ENCODE measurements at regions not wholly inside any gene's neighbourhood (a gene's known extent, or its start where the extent isn't known, plus 50 kb on each side); places are given as distances from the start of the nearest gene placed in this dataset.

GRCh38 chr18:33871363-33872025 lies 293.5 kb downstream of the ASXL3 start (continued):
- no peak for TF ChIP-seq SIN3A (IDR thresholded peaks at IDR 0.05; ENCODE audit: borderline replicate concordance, low read depth, low read length)
- no peak for TF ChIP-seq NFIC (IDR thresholded peaks at IDR 0.05; ENCODE audit: borderline replicate concordance)
- TF ChIP-seq YY1 (IDR thresholded peaks at IDR 0.05; ENCODE audit: low read depth): no peak
- TF ChIP-seq RXRA (IDR thresholded peaks at IDR 0.05; ENCODE audit: borderline replicate concordance, low read depth): no peak
- TF ChIP-seq RAD21 (IDR thresholded peaks at IDR 0.05; ENCODE audit: low read length): no peak
- TF ChIP-seq FOXJ3 (CRISPR knock-in tag; IDR thresholded peaks at IDR 0.05): no peak
- TF ChIP-seq MXI1 (IDR thresholded peaks at IDR 0.05; ENCODE audit: low read depth, low read length): no peak

DNA sequence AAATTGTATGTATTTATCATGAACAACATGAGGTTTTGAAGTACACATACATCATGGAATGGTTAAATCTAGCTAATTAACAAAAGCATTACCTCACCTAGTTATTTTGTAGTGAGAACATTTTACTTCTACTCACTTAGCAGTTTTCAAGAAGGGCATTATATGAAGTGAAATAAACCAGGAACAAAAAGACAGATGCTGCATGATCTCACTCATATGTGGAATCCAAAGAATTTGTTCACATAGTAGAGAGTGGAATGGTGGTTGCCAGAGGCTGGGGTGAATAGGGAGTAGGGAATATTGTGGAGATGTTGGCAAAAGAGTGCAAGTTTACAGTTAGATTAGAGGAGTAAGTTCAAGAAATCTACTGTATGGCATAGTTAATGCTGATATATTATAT lies 292.0 kb downstream of the ASXL3 start:
- no peaks in the 10 kb centered on the region for H3K9me2 ChIP-seq
- H4K20me1 ChIP-seq (ENCODE audit: insufficient read depth): no peaks in the 10 kb centered on the region
- H3K27me3 ChIP-seq (ENCODE audit: insufficient read depth): no peaks in the 10 kb centered on the region
- H3K9me3 ChIP-seq: no peaks in the 10 kb centered on the region
- no peaks in the 10 kb centered on the region for H3F3A ChIP-seq (replicated peaks; ENCODE audit: insufficient read depth)
- H3K27ac ChIP-seq (ENCODE audit: low read depth in 2 of 2, low read length in 1 of 2): no peak overlapping the region
- no peak overlapping the region for H3K4me2 ChIP-seq
- H2AFZ ChIP-seq (ENCODE audit: low read depth): no peak overlapping the region
- DNase-seq: no peak
- H3K4me3 ChIP-seq (ENCODE audit: low read depth in 2 of 2, low read length in 1 of 2): no peak overlapping the region
- H3K79me2 ChIP-seq (ENCODE audit: insufficient read depth): no peaks in the 10 kb centered on the region
- no peaks in the 10 kb centered on the region for H3K36me3 ChIP-seq (replicated peaks in 1 of 2; ENCODE audit: control insufficient read depth in 1 of 2, insufficient read depth in 2 of 2, low read length in 1 of 2)
- ChIA-PET CTCF (interaction anchor here (1.2 kb wide), 1 partner anchor 31 kb away, joined by 3 read pairs; no protein-coding TSS in a partner anchor), POLR2A (no interaction called here)
- no peaks in the 10 kb centered on the region for H3K4me1 ChIP-seq (ENCODE audit: control insufficient read depth in 1 of 2, insufficient read depth in 2 of 2, low read depth in 1 of 2, low read length in 1 of 2)
- no peak overlapping the region for H3K9ac ChIP-seq
- TF ChIP-seq POLR2AphosphoS5 (IDR thresholded peaks at IDR 0.05; ENCODE audit: low read depth, low read length): no peak
- no peak for TF ChIP-seq SIN3A (IDR thresholded peaks at IDR 0.05; ENCODE audit: borderline replicate concordance, low read depth, low read length)
- TF ChIP-seq, protein P1, sequence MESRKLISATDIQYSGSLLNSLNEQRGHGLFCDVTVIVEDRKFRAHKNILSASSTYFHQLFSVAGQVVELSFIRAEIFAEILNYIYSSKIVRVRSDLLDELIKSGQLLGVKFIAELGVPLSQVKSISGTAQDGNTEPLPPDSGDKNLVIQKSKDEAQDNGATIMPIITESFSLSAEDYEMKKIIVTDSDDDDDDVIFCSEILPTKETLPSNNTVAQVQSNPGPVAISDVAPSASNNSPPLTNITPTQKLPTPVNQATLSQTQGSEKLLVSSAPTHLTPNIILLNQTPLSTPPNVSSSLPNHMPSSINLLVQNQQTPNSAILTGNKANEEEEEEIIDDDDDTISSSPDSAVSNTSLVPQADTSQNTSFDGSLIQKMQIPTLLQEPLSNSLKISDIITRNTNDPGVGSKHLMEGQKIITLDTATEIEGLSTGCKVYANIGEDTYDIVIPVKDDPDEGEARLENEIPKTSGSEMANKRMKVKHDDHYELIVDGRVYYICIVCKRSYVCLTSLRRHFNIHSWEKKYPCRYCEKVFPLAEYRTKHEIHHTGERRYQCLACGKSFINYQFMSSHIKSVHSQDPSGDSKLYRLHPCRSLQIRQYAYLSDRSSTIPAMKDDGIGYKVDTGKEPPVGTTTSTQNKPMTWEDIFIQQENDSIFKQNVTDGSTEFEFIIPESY (IDR thresholded peaks at IDR 0.05; ENCODE audit: borderline replicate concordance, low read depth): no peak
- TF ChIP-seq, protein P2, sequence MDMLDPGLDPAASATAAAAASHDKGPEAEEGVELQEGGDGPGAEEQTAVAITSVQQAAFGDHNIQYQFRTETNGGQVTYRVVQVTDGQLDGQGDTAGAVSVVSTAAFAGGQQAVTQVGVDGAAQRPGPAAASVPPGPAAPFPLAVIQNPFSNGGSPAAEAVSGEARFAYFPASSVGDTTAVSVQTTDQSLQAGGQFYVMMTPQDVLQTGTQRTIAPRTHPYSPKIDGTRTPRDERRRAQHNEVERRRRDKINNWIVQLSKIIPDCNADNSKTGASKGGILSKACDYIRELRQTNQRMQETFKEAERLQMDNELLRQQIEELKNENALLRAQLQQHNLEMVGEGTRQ (IDR thresholded peaks at IDR 0.05; ENCODE audit: borderline replicate concordance, low read depth, low read length): no peak
- TF ChIP-seq NRF1 (IDR thresholded peaks at IDR 0.05; ENCODE audit: low read depth, low read length): no peak
- no peak for TF ChIP-seq GABPA (IDR thresholded peaks at IDR 0.05; ENCODE audit: low read depth)
- no peak for TF ChIP-seq SMC3 (IDR thresholded peaks at IDR 0.05; ENCODE audit: low read depth, low read length)
- no peak for TF ChIP-seq TCF12 (IDR thresholded peaks at IDR 0.05)
- TF ChIP-seq, protein P3, sequence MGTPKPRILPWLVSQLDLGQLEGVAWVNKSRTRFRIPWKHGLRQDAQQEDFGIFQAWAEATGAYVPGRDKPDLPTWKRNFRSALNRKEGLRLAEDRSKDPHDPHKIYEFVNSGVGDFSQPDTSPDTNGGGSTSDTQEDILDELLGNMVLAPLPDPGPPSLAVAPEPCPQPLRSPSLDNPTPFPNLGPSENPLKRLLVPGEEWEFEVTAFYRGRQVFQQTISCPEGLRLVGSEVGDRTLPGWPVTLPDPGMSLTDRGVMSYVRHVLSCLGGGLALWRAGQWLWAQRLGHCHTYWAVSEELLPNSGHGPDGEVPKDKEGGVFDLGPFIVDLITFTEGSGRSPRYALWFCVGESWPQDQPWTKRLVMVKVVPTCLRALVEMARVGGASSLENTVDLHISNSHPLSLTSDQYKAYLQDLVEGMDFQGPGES (IDR thresholded peaks at IDR 0.05; ENCODE audit: low read depth, low read length): no peak
- TF ChIP-seq, protein P4, sequence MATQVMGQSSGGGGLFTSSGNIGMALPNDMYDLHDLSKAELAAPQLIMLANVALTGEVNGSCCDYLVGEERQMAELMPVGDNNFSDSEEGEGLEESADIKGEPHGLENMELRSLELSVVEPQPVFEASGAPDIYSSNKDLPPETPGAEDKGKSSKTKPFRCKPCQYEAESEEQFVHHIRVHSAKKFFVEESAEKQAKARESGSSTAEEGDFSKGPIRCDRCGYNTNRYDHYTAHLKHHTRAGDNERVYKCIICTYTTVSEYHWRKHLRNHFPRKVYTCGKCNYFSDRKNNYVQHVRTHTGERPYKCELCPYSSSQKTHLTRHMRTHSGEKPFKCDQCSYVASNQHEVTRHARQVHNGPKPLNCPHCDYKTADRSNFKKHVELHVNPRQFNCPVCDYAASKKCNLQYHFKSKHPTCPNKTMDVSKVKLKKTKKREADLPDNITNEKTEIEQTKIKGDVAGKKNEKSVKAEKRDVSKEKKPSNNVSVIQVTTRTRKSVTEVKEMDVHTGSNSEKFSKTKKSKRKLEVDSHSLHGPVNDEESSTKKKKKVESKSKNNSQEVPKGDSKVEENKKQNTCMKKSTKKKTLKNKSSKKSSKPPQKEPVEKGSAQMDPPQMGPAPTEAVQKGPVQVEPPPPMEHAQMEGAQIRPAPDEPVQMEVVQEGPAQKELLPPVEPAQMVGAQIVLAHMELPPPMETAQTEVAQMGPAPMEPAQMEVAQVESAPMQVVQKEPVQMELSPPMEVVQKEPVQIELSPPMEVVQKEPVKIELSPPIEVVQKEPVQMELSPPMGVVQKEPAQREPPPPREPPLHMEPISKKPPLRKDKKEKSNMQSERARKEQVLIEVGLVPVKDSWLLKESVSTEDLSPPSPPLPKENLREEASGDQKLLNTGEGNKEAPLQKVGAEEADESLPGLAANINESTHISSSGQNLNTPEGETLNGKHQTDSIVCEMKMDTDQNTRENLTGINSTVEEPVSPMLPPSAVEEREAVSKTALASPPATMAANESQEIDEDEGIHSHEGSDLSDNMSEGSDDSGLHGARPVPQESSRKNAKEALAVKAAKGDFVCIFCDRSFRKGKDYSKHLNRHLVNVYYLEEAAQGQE (IDR thresholded peaks at IDR 0.05; ENCODE audit: low read depth, low read length): no peak
- no peak for TF ChIP-seq MXI1 (IDR thresholded peaks at IDR 0.05; ENCODE audit: low read depth, low read length)
- TF ChIP-seq FOXM1 (IDR thresholded peaks at IDR 0.05; ENCODE audit: low read depth): no peak
- no peak for TF ChIP-seq CHD2 (IDR thresholded peaks at IDR 0.05; ENCODE audit: low read length, partially characterized antibody)

Data from SK-N-SH (cell line).